ENCODE measurements at regions not wholly inside any gene's neighbourhood (a gene's known extent, or its start where the extent isn't known, plus 50 kb on each side); places are given as distances from the start of the nearest gene placed in this dataset.

- TF ChIP-seq CTCF (IDR thresholded peaks at IDR 0.05), result no peak
- TF ChIP-seq EZH2 (IDR thresholded peaks at IDR 0.05), result no peak
Measured at GRCh38 chr13:91144054-91144453, 203.4 kb upstream of the MIR17HG start.

All from neural progenitor cell (in vitro differentiated cells).